ENCODE measurements at regions not wholly inside any gene's neighbourhood (a gene's known extent, or its start where the extent isn't known, plus 50 kb on each side); places are given as distances from the start of the nearest gene placed in this dataset.

DNA sequence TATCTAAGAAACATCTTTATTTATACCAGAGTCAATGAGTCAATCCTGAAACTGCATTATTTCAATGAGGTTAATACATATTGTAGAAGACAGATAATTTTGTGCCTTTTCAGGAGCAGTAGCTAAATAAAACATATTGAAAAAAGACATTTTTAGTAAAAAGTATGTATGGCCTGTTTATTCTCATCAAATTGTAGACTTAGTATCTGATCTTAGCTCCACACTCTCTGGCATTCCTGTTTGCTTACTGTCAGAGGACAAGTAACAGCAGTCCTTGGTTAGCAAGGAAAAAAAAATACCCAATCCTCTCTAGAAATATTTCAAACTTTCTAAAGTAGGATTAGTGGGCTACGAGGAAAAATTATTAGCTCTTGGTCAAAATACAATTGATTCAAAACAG, 50.5 kb upstream of the GUCY1A1 start:
- DNase-seq (ENCODE audit: insufficient read length, low spot score) (no peak), FAIRE-seq (no peak)
- no peak for TF ChIP-seq POLR2AphosphoS5 (IDR thresholded peaks at IDR 0.05; ENCODE audit: low read depth, low read length)
- no peak for TF ChIP-seq POLR2A (IDR thresholded peaks at IDR 0.05; ENCODE audit: low read depth, low read length)
- no peak for TF ChIP-seq TAF1 (IDR thresholded peaks at IDR 0.05; ENCODE audit: low read depth, low read length)
- TF ChIP-seq SPI1 (IDR thresholded peaks at IDR 0.05; ENCODE audit: low read depth, low read length), result no peak
- TF ChIP-seq PAX5 (IDR thresholded peaks at IDR 0.05; ENCODE audit: insufficient read depth, low read length, severe bottlenecking), result no peak
- TF ChIP-seq POU2F2 (IDR thresholded peaks at IDR 0.05; ENCODE audit: low read depth, low read length), result no peak

DNA sequence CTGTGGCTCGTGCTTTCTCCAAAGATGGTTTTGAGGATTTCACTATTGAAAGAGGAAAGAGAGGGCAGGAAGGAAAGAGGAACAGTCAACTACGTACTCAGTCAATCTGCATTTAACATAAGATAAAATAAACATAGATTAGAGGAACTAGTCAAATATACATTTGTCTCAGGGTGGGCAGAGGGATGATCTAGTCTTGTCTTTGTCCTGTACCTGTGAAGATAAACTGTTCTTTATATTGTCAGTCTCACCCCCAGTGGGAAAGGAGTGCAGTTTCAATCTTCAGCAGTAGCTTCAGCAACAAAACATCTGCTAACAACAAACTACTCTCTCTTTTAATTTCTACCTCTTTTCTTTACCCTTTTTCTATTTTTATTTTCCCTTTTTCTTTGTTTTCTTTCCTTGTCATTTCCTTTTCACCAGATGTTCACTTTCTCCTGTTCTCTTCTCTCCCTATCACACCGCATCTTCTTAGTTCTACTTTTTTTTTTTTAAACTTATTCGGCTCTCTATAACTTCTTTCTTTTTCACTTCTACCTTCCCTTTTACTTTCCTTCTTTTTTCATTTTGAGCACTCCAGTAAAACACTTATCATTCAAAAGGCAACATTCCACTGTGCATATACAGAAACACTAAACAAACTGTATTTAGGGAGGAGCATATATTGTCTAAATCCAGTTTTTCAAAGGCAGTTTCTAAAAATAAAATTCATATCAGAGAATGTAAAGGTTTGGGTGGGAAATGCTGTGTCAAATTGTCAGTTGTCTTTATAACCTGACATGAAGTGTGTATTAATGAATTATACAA, 51.4 kb upstream of the GUCY1A1 start:
- FAIRE-seq, result no peak
- DNase-seq (ENCODE audit: insufficient read length, low spot score), result no peak
- TF ChIP-seq SPI1 (IDR thresholded peaks at IDR 0.05; ENCODE audit: low read depth, low read length), result no peak
- no peak for TF ChIP-seq POLR2A (IDR thresholded peaks at IDR 0.05; ENCODE audit: low read depth, low read length)
- no peak for TF ChIP-seq POLR2AphosphoS5 (IDR thresholded peaks at IDR 0.05; ENCODE audit: low read depth, low read length)
- no peak for TF ChIP-seq POU2F2 (IDR thresholded peaks at IDR 0.05; ENCODE audit: low read depth, low read length)
- no peak for TF ChIP-seq TAF1 (IDR thresholded peaks at IDR 0.05; ENCODE audit: low read depth, low read length)
- TF ChIP-seq PAX5 (IDR thresholded peaks at IDR 0.05; ENCODE audit: insufficient read depth, low read length, severe bottlenecking), result no peak

DNA sequence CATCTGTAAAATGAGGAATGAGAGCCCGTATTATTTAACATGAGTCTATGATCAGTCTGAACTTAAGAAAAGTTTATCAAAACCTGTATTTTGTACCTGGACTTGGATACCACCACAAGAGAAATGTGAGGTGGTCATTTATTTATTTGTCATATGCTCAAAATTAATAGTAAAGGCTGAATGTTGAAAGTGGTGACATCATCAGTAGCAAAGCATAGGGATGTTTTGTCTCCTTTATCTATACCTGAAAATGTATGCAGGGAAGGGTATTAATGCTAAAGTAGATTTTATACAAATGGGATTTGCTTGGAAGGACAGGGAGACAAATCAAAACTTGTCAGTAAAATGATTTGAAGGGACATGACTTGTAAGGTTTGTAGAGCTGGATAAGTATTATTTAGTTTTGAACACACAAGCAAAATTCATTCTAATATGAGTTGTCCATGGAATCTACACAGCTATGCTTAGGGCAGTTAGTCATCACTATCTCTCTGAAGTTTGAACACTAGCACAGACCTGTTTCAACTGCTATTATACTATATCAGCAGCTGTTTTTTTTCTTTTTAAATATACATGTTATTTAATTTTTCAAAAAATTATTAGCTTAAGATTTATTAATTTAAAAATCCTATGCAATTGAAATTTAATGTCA, 52.4 kb upstream of the GUCY1A1 start:
- no peak for DNase-seq (ENCODE audit: insufficient read length, low spot score)
- TF ChIP-seq POLR2A (IDR thresholded peaks at IDR 0.05; ENCODE audit: low read depth, low read length) (no peak), TAF1 (IDR thresholded peaks at IDR 0.05; ENCODE audit: low read depth, low read length) (no peak), POU2F2 (IDR thresholded peaks at IDR 0.05; ENCODE audit: low read depth, low read length) (no peak), PAX5 (IDR thresholded peaks at IDR 0.05; ENCODE audit: insufficient read depth, low read length, severe bottlenecking) (no peak), SPI1 (IDR thresholded peaks at IDR 0.05; ENCODE audit: low read depth, low read length) (no peak), POLR2AphosphoS5 (IDR thresholded peaks at IDR 0.05; ENCODE audit: low read depth, low read length) (no peak)
- FAIRE-seq, result peak; percentile 58

DNA sequence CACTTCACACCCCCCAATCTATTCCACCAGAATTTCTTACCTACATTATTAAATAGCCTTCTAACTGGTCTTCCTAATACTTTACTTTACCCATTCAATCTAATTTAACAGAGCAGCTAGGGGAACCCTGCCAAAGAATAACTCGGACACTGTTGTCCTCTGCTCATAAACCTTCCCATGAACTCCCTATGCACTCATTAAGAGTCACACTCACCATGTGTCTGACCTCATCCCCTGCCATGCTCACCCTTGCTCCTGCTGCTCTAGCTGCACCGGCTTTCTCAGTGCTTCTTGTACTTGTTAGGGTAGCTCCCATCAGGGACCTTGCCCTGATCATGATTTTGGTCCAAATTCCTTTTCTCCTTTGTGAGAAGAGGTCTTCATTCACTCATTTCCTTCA, 54.6 kb upstream of the GUCY1A1 start:
- DNase-seq (ENCODE audit: insufficient read length, low spot score), result no peak
- FAIRE-seq, result no peak
- no peak for TF ChIP-seq PAX5 (IDR thresholded peaks at IDR 0.05; ENCODE audit: insufficient read depth, low read length, severe bottlenecking)
- TF ChIP-seq TAF1 (IDR thresholded peaks at IDR 0.05; ENCODE audit: low read depth, low read length), result no peak
- no peak for TF ChIP-seq POLR2AphosphoS5 (IDR thresholded peaks at IDR 0.05; ENCODE audit: low read depth, low read length)
- TF ChIP-seq POLR2A (IDR thresholded peaks at IDR 0.05; ENCODE audit: low read depth, low read length), result no peak
- no peak for TF ChIP-seq SPI1 (IDR thresholded peaks at IDR 0.05; ENCODE audit: low read depth, low read length)
- no peak for TF ChIP-seq POU2F2 (IDR thresholded peaks at IDR 0.05; ENCODE audit: low read depth, low read length)

DNA sequence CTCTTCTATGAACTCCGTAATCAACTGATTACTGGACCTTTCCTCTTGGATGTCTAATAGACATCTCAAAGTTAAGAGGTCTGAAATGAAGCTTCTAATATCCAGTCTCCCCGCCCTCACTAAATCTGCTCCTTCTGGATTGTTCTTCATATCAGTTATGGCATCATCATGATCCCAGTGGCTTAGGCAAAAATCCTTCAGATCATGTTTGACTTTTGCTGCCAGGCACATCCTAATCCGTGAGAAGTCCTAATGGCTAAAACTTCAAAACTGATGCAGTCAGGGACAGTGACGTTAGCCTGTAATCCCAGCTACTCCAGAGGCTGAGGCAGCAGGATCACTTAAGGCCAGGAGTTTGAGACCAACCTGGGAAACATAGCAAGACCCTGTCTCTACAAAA, 55.1 kb upstream of the GUCY1A1 start:
- FAIRE-seq (no peak), DNase-seq (ENCODE audit: insufficient read length, low spot score) (no peak)
- TF ChIP-seq POU2F2 (IDR thresholded peaks at IDR 0.05; ENCODE audit: low read depth, low read length), result no peak
- TF ChIP-seq SPI1 (IDR thresholded peaks at IDR 0.05; ENCODE audit: low read depth, low read length), result no peak
- TF ChIP-seq PAX5 (IDR thresholded peaks at IDR 0.05; ENCODE audit: insufficient read depth, low read length, severe bottlenecking), result no peak
- no peak for TF ChIP-seq POLR2A (IDR thresholded peaks at IDR 0.05; ENCODE audit: low read depth, low read length)
- TF ChIP-seq TAF1 (IDR thresholded peaks at IDR 0.05; ENCODE audit: low read depth, low read length), result no peak
- no peak for TF ChIP-seq POLR2AphosphoS5 (IDR thresholded peaks at IDR 0.05; ENCODE audit: low read depth, low read length)

DNA sequence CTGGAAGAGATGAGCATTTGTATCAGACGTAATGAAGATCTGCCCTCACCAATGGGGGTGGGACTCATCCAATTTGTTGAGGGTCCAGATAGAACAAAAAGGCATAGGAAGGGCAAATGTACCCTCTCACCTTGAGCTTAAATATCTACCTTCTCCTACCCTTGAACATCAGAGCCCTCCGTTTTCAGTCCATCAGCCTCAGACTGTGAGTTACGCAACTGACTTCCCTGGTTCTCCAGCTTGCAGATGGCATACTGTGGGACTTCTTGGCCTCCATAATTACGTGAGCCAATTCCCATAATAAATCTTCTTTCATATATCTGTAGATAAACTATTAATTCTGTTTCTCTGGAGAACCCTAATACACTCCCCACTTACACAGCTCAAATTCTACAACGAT, 56.5 kb upstream of the GUCY1A1 start:
- FAIRE-seq (no peak), DNase-seq (ENCODE audit: insufficient read length, low spot score) (no peak)
- TF ChIP-seq POLR2A (IDR thresholded peaks at IDR 0.05; ENCODE audit: low read depth, low read length) (no peak), POU2F2 (IDR thresholded peaks at IDR 0.05; ENCODE audit: low read depth, low read length) (no peak), SPI1 (IDR thresholded peaks at IDR 0.05; ENCODE audit: low read depth, low read length) (no peak), TAF1 (IDR thresholded peaks at IDR 0.05; ENCODE audit: low read depth, low read length) (no peak), PAX5 (IDR thresholded peaks at IDR 0.05; ENCODE audit: insufficient read depth, low read length, severe bottlenecking) (no peak), POLR2AphosphoS5 (IDR thresholded peaks at IDR 0.05; ENCODE audit: low read depth, low read length) (no peak)

DNA sequence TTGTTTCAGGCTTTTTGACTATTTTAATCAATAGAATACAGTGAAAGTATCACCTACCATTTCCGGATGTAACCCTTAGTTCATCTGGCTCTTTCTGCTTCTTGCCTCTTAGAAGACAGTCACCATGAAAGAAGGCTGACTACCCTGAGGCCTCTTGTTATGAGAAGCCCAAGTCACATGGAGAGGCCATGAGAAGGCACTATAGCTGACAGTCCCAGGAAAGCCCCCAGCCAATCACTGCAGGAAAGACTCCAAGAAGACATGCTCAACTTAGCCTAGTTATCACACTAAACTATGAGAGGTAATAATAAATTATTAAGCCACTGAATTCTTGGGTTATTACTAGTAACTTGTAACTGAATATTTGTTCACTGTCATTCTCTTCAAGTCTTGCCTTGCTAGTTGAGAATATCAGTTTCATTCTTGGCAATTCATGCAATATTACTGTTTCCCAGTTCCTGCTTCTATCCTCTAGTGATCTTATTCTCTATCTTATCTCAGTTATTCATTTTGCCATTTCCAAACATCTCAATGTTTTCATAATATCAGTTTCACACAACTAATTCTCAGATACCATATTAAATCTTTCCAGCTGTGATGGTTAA, 57.1 kb upstream of the GUCY1A1 start:
- no peak for TF ChIP-seq SPI1 (IDR thresholded peaks at IDR 0.05; ENCODE audit: low read depth, low read length)
- TF ChIP-seq POU2F2 (IDR thresholded peaks at IDR 0.05; ENCODE audit: low read depth, low read length), result no peak
- no peak for TF ChIP-seq TAF1 (IDR thresholded peaks at IDR 0.05; ENCODE audit: low read depth, low read length)
- no peak for TF ChIP-seq POLR2AphosphoS5 (IDR thresholded peaks at IDR 0.05; ENCODE audit: low read depth, low read length)
- TF ChIP-seq PAX5 (IDR thresholded peaks at IDR 0.05; ENCODE audit: insufficient read depth, low read length, severe bottlenecking), result no peak
- TF ChIP-seq POLR2A (IDR thresholded peaks at IDR 0.05; ENCODE audit: low read depth, low read length), result no peak
- DNase-seq (ENCODE audit: insufficient read length, low spot score) (no peak), FAIRE-seq (no peak)

DNA sequence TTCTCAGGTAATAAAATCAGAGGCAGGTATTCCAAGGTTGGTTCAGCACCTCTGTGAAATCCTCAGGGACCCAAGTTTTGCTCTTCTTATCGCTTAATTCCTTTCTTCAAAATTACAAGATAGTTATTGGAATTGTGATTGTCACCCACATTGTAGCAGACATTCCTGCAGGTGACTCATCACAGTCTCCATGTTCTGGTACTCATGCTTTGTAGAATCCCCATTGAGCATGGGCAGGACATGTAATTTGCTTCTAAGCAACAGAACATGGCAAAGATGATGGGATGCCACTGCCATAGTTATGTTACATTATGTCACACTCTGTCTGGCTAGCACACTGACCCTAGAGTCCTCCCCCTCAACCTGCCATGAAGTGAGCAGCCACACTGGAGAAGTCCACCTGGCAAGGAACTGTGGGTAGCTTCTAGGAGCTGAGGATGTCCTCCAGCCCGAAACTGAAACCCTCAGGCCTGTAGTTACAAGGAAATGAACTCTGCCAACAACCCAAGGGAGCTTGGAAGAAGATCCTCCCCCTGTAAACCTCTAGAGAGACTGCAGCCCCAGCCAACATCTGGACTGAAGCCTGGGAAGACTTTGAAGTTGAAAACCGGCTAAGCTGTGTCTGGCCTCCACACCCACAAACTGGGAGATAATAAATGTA, 58.3 kb upstream of the GUCY1A1 start:
- DNase-seq (ENCODE audit: insufficient read length, low spot score) (no peak), FAIRE-seq (no peak)
- no peak for TF ChIP-seq POLR2A (IDR thresholded peaks at IDR 0.05; ENCODE audit: low read depth, low read length)
- TF ChIP-seq TAF1 (IDR thresholded peaks at IDR 0.05; ENCODE audit: low read depth, low read length), result no peak

DNA sequence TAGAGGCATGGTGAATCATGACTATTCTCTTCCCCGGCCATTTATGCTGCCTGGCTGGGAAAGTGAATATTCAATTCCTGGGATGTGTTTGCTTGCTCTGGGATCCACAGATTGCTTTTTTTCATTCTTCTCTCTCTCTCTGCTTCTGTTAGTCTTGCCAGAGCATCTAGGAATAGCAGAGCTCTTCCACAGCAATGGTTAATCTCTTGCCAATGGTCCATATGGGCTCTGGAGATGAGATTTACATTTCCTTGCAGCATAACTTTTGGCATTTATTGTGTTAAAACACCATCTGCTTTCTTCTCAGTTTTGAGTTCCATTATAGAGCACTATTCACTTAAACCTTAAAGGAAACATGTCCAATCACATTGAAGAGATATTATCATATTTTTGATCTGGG, 59.2 kb upstream of the GUCY1A1 start:
- DNase-seq (ENCODE audit: insufficient read length, low spot score) (no peak), FAIRE-seq (no peak)
- TF ChIP-seq POLR2A (IDR thresholded peaks at IDR 0.05; ENCODE audit: low read depth, low read length) (no peak), POLR2AphosphoS5 (IDR thresholded peaks at IDR 0.05; ENCODE audit: low read depth, low read length) (no peak), SPI1 (IDR thresholded peaks at IDR 0.05; ENCODE audit: low read depth, low read length) (no peak), TAF1 (IDR thresholded peaks at IDR 0.05; ENCODE audit: low read depth, low read length) (no peak), POU2F2 (IDR thresholded peaks at IDR 0.05; ENCODE audit: low read depth, low read length) (no peak), PAX5 (IDR thresholded peaks at IDR 0.05; ENCODE audit: insufficient read depth, low read length, severe bottlenecking) (no peak)
